CD4-positive, CD25-positive, alpha-beta regulatory T cell (primary cell): ENCODE measurements at regions not wholly inside any gene's neighbourhood (a gene's known extent, or its start where the extent isn't known, plus 50 kb on each side); places are given as distances from the start of the nearest gene placed in this dataset.

Experiments
- ATAC-seq, 2 donors: fragments of 150-1000 bp; cut with Tn5 transposase; one replicate each; pipeline ENCODE4 v1.10.0; 2021; ENCODE audit warnings: low read depth in 2 of 2, moderate number of reproducible peaks in 2 of 2, moderate library complexity in 1 of 2
- DNase-seq, 3 donors: peaks; one replicate each; pipeline versions ENCODE4 v3.0.0 to v3.0.0-alpha.2; 2012 to 2022; ENCODE audit warnings: mixed read lengths in 1 of 3
- H3K27ac ChIP-seq: one replicate; pipeline ENCODE4 v1.7.0; 2013; ENCODE audit warnings: mild to moderate bottlenecking, low read length; ENCODE audit not compliant: insufficient read depth, poor library complexity, severe bottlenecking
- H3K27me3 ChIP-seq: one replicate; pipeline ENCODE4 v1.7.0; 2013; ENCODE audit warnings: low read length; ENCODE audit not compliant: control insufficient read depth, insufficient read depth
- H3K36me3 ChIP-seq: one replicate; pipeline ENCODE4 v1.7.0; 2013; ENCODE audit warnings: mild to moderate bottlenecking, low read length, moderate library complexity; ENCODE audit not compliant: control insufficient read depth, insufficient read depth
- H3K4me1 ChIP-seq: 2 replicates; pipeline ENCODE4 v1.7.0; 2013; ENCODE audit warnings: mild to moderate bottlenecking, low read length; ENCODE audit not compliant: insufficient read depth, control insufficient read depth, poor library complexity, severe bottlenecking
- H3K4me3 ChIP-seq: one replicate; pipeline ENCODE4 v1.7.0; 2013; ENCODE audit warnings: low read depth, mild to moderate bottlenecking, low read length, moderate library complexity
- H3K9me3 ChIP-seq, 2 experiments: 1 replicate in 1 of 2; 2 replicates in 1 of 2; pipeline ENCODE4 v1.7.0; 2013; ENCODE audit warnings: low read length in 2 of 2, mild to moderate bottlenecking in 1 of 2, moderate library complexity in 1 of 2; ENCODE audit not compliant: control insufficient read depth in 2 of 2
- H3K27ac Mint-ChIP-seq, 3 donors: one replicate each; pipeline ENCODE4 v1.8.0; 2020 to 2022; ENCODE audit warnings: mild to moderate bottlenecking in 3 of 3, mixed read lengths in 3 of 3, moderate library complexity in 2 of 3
- H3K27me3 Mint-ChIP-seq: one replicate; pipeline ENCODE4 v1.8.0; 2022; ENCODE audit warnings: mild to moderate bottlenecking, mixed read lengths
- H3K36me3 Mint-ChIP-seq: one replicate; pipeline ENCODE4 v1.8.0; 2020; ENCODE audit warnings: mixed read lengths
- H3K4me1 Mint-ChIP-seq, 4 donors: one replicate each; pipeline ENCODE4 v1.8.0; 2020 to 2022; ENCODE audit warnings: mixed read lengths in 4 of 4, mild to moderate bottlenecking in 1 of 4
- H3K4me3 Mint-ChIP-seq, 4 donors: one replicate each; pipeline ENCODE4 v1.8.0; 2020 to 2022; ENCODE audit warnings: mild to moderate bottlenecking in 4 of 4, mixed read lengths in 4 of 4, moderate library complexity in 3 of 4
- H3K9me3 Mint-ChIP-seq, 7 donors: one replicate each; pipeline ENCODE4 v1.8.0; 2020 to 2022; ENCODE audit warnings: mixed read lengths in 7 of 7, mild to moderate bottlenecking in 3 of 7, moderate library complexity in 2 of 7

- Mint-ChIP-seq H3K36me3 (no peaks in the 10 kb centered on the region), H3K9me3 (no peaks in the 10 kb centered on the region)
Measured at GRCh38 chr7:131202451-131202850, 125.2 kb upstream of the MKLN1 start.

GRCh38 chr7:131203291-131203976 is 124.2 kb upstream of the MKLN1 start:
- H3K27me3 ChIP-seq = no peaks in the 10 kb centered on the region
- H3K4me1 ChIP-seq = no peaks in the 10 kb centered on the region
- no peak overlapping the region for H3K4me3 ChIP-seq
- H3K9me3 Mint-ChIP-seq = peaks cover 0 to 2% (median 0%) of the 10 kb centered on the region in 7 donors
- no peaks in the 10 kb centered on the region for H3K9me3 ChIP-seq
- no peaks in the 10 kb centered on the region for H3K36me3 ChIP-seq
- no peak overlapping the region for H3K4me3 Mint-ChIP-seq
- H3K36me3 Mint-ChIP-seq = no peaks in the 10 kb centered on the region
- peaks cover 0 to 4% (median 0%) of the 10 kb centered on the region in 4 donors for H3K4me1 Mint-ChIP-seq
- no peak overlapping the region for H3K27ac Mint-ChIP-seq
- DNase-seq = no peak
- ATAC-seq = no peak
- no peaks in the 10 kb centered on the region for H3K27me3 Mint-ChIP-seq
- no peak overlapping the region for H3K27ac ChIP-seq

More at GRCh38 chr7:131202451-131202850, 125.2 kb upstream of the MKLN1 start:
- DNase-seq (no peak), ATAC-seq (no peak)
- Histone ChIP-seq H3K9me3 (no peaks in the 10 kb centered on the region), H3K27ac (no peak overlapping the region), H3K27me3 (no peaks in the 10 kb centered on the region), H3K4me1 (no peaks in the 10 kb centered on the region), H3K4me3 (no peak overlapping the region), H3K36me3 (no peaks in the 10 kb centered on the region)
- H3K4me3 Mint-ChIP-seq = no peak overlapping the region
- H3K4me1 Mint-ChIP-seq = peaks cover 0 to 4% (median 0%) of the 10 kb centered on the region in 4 donors
- no peaks in the 10 kb centered on the region for H3K27me3 Mint-ChIP-seq
- H3K27ac Mint-ChIP-seq = peak overlapping the region in 1 of 3 donors; percentile 63

GRCh38 chr7:131208777-131209176 is 118.9 kb upstream of the MKLN1 start:
- no peak for DNase-seq
- H3K4me3 ChIP-seq = no peak overlapping the region

GRCh38 chr7:131210618-131211017 is 117.1 kb upstream of the MKLN1 start:
- no peaks in the 10 kb centered on the region for H3K27me3 ChIP-seq
- Mint-ChIP-seq H3K27me3 (no peaks in the 10 kb centered on the region), H3K9me3 (peaks cover 0 to 2% (median 0%) of the 10 kb centered on the region in 7 donors), H3K4me1 (peaks cover 0 to 4% (median 0%) of the 10 kb centered on the region in 4 donors), H3K36me3 (no peaks in the 10 kb centered on the region), H3K4me3 (no peak overlapping the region), H3K27ac (no peak overlapping the region)
- no peak for ATAC-seq
- no peak for DNase-seq
- H3K4me3 ChIP-seq = no peak overlapping the region
- no peak overlapping the region for H3K27ac ChIP-seq
- H3K36me3 ChIP-seq = no peaks in the 10 kb centered on the region
- no peaks in the 10 kb centered on the region for H3K9me3 ChIP-seq
- H3K4me1 ChIP-seq = no peaks in the 10 kb centered on the region

More at GRCh38 chr7:131208777-131209176, 118.9 kb upstream of the MKLN1 start:
- Mint-ChIP-seq H3K27me3 (no peaks in the 10 kb centered on the region), H3K4me3 (no peak overlapping the region), H3K4me1 (peaks cover 0 to 4% (median 0%) of the 10 kb centered on the region in 4 donors), H3K9me3 (peaks cover 0 to 2% (median 0%) of the 10 kb centered on the region in 7 donors), H3K36me3 (no peaks in the 10 kb centered on the region), H3K27ac (no peak overlapping the region)
- Histone ChIP-seq H3K9me3 (no peaks in the 10 kb centered on the region), H3K27me3 (no peaks in the 10 kb centered on the region), H3K4me1 (no peaks in the 10 kb centered on the region), H3K27ac (no peak overlapping the region), H3K36me3 (no peaks in the 10 kb centered on the region)
- ATAC-seq = no peak

- Histone ChIP-seq H3K4me1 (no peaks in the 10 kb centered on the region), H3K27ac (no peak overlapping the region), H3K27me3 (no peaks in the 10 kb centered on the region), H3K4me3 (no peak overlapping the region), H3K9me3 (no peaks in the 10 kb centered on the region), H3K36me3 (no peaks in the 10 kb centered on the region)
- no peak for ATAC-seq
- H3K27me3 Mint-ChIP-seq = no peaks in the 10 kb centered on the region
- H3K4me1 Mint-ChIP-seq = peaks cover 0 to 4% (median 0%) of the 10 kb centered on the region in 4 donors
- no peaks in the 10 kb centered on the region for H3K36me3 Mint-ChIP-seq
- no peak overlapping the region for H3K27ac Mint-ChIP-seq
- H3K4me3 Mint-ChIP-seq = no peak overlapping the region
- no peak for DNase-seq
- peaks cover 0 to 2% (median 0%) of the 10 kb centered on the region in 7 donors for H3K9me3 Mint-ChIP-seq
Measured at GRCh38 chr7:131211500-131211899, 116.2 kb upstream of the MKLN1 start.

- Histone ChIP-seq H3K4me3 (no peak overlapping the region), H3K27ac (no peak overlapping the region), H3K36me3 (no peaks in the 10 kb centered on the region), H3K27me3 (no peaks in the 10 kb centered on the region), H3K4me1 (no peaks in the 10 kb centered on the region), H3K9me3 (no peaks in the 10 kb centered on the region)
- no peaks in the 10 kb centered on the region for H3K36me3 Mint-ChIP-seq
- ATAC-seq (no peak), DNase-seq (no peak)
- H3K4me1 Mint-ChIP-seq = peaks cover 0 to 3% (median 0%) of the 10 kb centered on the region in 4 donors
- H3K27ac Mint-ChIP-seq = no peak overlapping the region
- H3K27me3 Mint-ChIP-seq = no peaks in the 10 kb centered on the region
- H3K9me3 Mint-ChIP-seq = peaks cover 0 to 2% (median 0%) of the 10 kb centered on the region in 7 donors
- no peak overlapping the region for H3K4me3 Mint-ChIP-seq
Measured at GRCh38 chr7:131212114-131212513, 115.6 kb upstream of the MKLN1 start.

GRCh38 chr7:131218727-131219128 is 108.9 kb upstream of the MKLN1 start:
- Mint-ChIP-seq H3K27me3 (no peaks in the 10 kb centered on the region), H3K4me1 (no peaks in the 10 kb centered on the region), H3K4me3 (no peak overlapping the region), H3K27ac (no peak overlapping the region), H3K36me3 (no peaks in the 10 kb centered on the region), H3K9me3 (peaks cover 0 to 4% (median 0%) of the 10 kb centered on the region in 7 donors)
- no peak overlapping the region for H3K27ac ChIP-seq
- no peaks in the 10 kb centered on the region for H3K36me3 ChIP-seq
- no peaks in the 10 kb centered on the region for H3K4me1 ChIP-seq
- no peaks in the 10 kb centered on the region for H3K9me3 ChIP-seq
- DNase-seq = no peak
- H3K27me3 ChIP-seq = peaks cover 7% of the 10 kb centered on the region
- no peak for ATAC-seq
- no peak overlapping the region for H3K4me3 ChIP-seq
